HL-60 (cell line): ENCODE measurements at regions not wholly inside any gene's neighbourhood (a gene's known extent, or its start where the extent isn't known, plus 50 kb on each side); places are given as distances from the start of the nearest gene placed in this dataset.

Source experiments
- CTCF ChIP-seq: IDR thresholded peaks from one replicate; pipeline ENCODE4 v1.5.1; 2011; ENCODE audit warnings: low read length, control low read depth, inconsistent platforms; ENCODE audit not compliant: insufficient read depth
- GABPA ChIP-seq: IDR thresholded peaks from 2 replicates; pipeline ENCODE4 v1.6.1; 2012; ENCODE audit warnings: low read depth
- POLR2AphosphoS5 ChIP-seq: IDR thresholded peaks from 2 replicates; pipeline ENCODE4 v1.6.1; 2012; ENCODE audit warnings: low read depth
- REST ChIP-seq: IDR thresholded peaks from 2 replicates; pipeline ENCODE4 v1.6.1; 2012; ENCODE audit warnings: low read depth; ENCODE audit not compliant: insufficient replicate concordance
- SPI1 ChIP-seq: IDR thresholded peaks from 2 replicates; pipeline ENCODE4 v1.6.1; 2012; ENCODE audit warnings: low read depth, mild to moderate bottlenecking, borderline replicate concordance

- TF ChIP-seq POLR2AphosphoS5 (no peak), REST (no peak), CTCF (no peak), SPI1 (no peak), GABPA (no peak)
Observed at GRCh38 chr7:63027075-63027474, 971.6 kb upstream of the ZNF722 start.
